ENCODE measurements at regions not wholly inside any gene's neighbourhood (a gene's known extent, or its start where the extent isn't known, plus 50 kb on each side); places are given as distances from the start of the nearest gene placed in this dataset.

DNA sequence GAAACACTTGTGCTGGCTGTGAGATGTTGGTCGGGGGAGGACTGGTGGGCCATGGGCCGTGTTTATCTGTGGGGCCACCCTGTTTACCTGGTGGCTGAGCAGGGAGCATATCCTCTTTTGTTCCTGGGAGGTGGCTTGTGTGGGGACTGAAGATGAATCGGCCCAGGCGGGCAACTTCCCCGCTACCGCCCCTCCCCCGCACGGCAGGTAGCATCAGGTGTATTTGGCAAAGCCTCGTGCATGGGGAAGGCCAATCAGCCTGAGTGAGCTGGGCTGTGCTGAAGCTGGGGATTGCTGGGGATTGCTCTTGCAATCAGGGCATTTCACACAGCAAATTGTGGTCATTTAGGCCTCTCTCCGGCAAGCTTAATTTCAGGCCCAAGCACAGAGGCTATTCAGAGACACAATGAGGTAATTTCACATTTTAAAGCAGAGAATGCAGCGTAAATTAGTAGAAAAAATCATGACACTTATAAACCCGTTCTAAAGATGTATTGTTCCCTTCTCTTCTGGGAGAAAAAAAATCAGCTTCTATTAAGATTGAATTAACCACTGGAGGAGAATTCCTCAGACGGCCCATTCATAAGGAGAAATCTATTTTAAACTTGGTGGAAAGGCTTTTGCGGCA, 197.7 kb upstream of the POU3F1 start:
- no peak for FAIRE-seq
- TF ChIP-seq, protein P1, sequence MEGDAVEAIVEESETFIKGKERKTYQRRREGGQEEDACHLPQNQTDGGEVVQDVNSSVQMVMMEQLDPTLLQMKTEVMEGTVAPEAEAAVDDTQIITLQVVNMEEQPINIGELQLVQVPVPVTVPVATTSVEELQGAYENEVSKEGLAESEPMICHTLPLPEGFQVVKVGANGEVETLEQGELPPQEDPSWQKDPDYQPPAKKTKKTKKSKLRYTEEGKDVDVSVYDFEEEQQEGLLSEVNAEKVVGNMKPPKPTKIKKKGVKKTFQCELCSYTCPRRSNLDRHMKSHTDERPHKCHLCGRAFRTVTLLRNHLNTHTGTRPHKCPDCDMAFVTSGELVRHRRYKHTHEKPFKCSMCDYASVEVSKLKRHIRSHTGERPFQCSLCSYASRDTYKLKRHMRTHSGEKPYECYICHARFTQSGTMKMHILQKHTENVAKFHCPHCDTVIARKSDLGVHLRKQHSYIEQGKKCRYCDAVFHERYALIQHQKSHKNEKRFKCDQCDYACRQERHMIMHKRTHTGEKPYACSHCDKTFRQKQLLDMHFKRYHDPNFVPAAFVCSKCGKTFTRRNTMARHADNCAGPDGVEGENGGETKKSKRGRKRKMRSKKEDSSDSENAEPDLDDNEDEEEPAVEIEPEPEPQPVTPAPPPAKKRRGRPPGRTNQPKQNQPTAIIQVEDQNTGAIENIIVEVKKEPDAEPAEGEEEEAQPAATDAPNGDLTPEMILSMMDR (IDR thresholded peaks at IDR 0.05; ENCODE audit: insufficient read depth, low read length, severe bottlenecking) = no peak

DNA sequence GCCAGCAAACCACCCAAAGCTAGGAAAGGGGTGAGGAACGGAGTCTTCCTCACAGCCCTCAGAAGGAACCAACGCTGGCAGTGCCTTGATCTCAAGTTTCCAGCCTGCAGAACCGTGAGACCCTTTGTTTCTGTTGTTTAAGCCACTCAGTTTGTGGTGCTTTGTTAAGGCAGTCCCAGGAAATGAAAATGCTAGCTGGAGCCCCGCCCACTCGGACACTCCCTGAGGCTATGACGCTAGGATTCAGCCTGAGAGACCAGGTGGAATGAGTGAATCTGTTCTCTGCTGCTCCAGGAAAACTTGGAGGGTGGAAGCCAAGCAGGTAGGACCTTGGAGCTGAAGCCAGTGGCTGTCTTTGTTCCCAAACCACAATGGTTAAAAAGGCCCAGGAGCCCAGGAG, 196.5 kb upstream of the POU3F1 start:
- no peak for FAIRE-seq
- Histone ChIP-seq H3K27me3 (ENCODE audit: control insufficient read depth, insufficient read depth, low read length) (no peaks in the 10 kb centered on the region), H3K36me3 (ENCODE audit: control insufficient read depth, insufficient read depth, low read length) (no peaks in the 10 kb centered on the region), H3K4me3 (ENCODE audit: low read depth, low read length) (no peak overlapping the region)
- TF ChIP-seq, protein P1 (IDR thresholded peaks at IDR 0.05; ENCODE audit: insufficient read depth, low read length, severe bottlenecking) = no peak
- DNase-seq (ENCODE audit: low read depth) = peak; percentile 29

More for the DNA sequence above, 197.7 kb upstream of the POU3F1 start:
- no peak for DNase-seq (ENCODE audit: low read depth)
- no peaks in the 10 kb centered on the region for H3K36me3 ChIP-seq (ENCODE audit: control insufficient read depth, insufficient read depth, low read length)
- H3K4me3 ChIP-seq (ENCODE audit: low read depth, low read length) = no peak overlapping the region
- H3K27me3 ChIP-seq (ENCODE audit: control insufficient read depth, insufficient read depth, low read length) = no peaks in the 10 kb centered on the region

DNA sequence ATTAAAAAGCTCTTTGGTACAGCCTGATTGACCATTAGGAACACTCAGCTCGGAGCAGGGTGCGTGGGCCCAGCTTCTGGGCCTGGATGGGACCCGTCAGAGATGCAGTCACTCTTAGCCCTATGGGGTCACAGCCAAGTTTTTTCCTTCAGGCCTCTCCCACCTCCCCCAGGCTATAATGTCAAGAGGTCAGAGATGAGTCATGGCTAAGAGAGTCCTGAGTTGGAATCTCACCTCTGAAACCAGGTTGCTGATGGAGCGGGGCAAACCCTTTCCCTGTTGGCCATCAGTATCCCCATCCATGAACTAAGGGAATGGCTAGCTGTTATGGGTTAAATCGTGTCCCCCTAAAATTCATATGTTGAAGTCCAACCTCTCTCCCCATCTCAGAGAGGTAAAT, 195.9 kb upstream of the POU3F1 start:
- H3K27me3 ChIP-seq (ENCODE audit: control insufficient read depth, insufficient read depth, low read length) = no peaks in the 10 kb centered on the region
- TF ChIP-seq, protein P1 (IDR thresholded peaks at IDR 0.05; ENCODE audit: insufficient read depth, low read length, severe bottlenecking) = no peak

DNA sequence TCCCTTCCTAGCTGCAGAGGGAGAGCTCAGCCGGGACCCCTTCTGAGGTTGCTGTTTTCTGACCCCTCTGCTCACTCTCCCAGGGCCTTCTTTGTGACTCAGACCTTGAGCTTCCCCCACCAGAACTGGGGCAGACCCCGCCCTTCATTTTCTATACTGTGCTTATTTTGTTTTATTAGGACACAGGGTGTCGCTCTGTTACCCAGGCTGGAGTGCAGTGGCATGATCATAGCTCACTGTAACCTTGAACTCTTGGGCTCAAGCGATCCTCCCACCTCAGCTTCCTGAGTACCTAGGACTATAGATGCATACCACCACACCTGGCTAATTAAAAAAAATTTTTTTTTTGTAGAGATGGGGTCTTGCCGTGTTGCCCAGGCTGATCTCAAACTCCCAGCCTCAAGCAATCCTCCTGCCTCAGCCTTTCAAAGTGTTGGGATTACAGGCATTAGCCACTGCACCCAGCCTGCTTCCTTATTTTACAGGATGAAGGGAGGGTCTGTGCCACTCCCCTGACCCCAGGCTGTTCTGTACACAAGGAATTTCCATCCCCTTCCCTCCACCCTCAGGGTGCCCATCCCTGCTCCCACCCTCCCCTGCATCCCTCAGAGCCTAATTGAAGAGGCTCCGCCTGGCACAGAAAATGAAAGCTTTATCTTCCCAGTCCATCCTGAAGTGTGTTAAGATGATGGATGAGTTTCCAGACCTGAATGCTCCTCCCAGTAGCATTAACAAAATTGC, 195.2 kb upstream of the POU3F1 start:
- no peak overlapping the region for H3K4me3 ChIP-seq (ENCODE audit: low read depth, low read length)
- H3K36me3 ChIP-seq (ENCODE audit: control insufficient read depth, insufficient read depth, low read length) = no peaks in the 10 kb centered on the region
- DNase-seq (ENCODE audit: low read depth) = no peak
- H3K27me3 ChIP-seq (ENCODE audit: control insufficient read depth, insufficient read depth, low read length) = no peaks in the 10 kb centered on the region
- no peak for FAIRE-seq
- TF ChIP-seq, protein P1 (IDR thresholded peaks at IDR 0.05; ENCODE audit: insufficient read depth, low read length, severe bottlenecking) = no peak

More for the DNA sequence above, 195.9 kb upstream of the POU3F1 start:
- Histone ChIP-seq H3K36me3 (ENCODE audit: control insufficient read depth, insufficient read depth, low read length) (no peaks in the 10 kb centered on the region), H3K4me3 (ENCODE audit: low read depth, low read length) (no peak overlapping the region)
- DNase-seq (ENCODE audit: low read depth) (no peak), FAIRE-seq (no peak)

DNA sequence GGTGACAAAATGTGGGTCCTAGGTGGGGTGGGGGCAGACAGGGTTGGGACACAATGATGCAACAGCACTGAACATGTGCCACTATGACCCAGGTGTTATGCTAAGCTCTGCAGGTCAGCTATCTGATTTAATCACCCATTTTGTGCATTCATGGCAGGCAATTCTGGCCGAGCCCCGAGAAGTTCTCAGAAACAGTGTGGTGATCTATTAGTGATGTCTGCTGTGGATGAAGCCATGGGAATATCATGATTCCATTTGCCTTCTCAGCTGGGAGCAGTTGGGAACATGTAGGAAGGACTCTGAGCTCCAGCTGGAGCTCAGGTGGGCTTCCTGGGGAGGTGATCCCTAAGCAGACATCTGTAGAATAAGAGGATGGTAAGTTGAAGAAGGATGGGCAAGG, 194.0 kb upstream of the POU3F1 start:
- TF ChIP-seq, protein P1 (IDR thresholded peaks at IDR 0.05; ENCODE audit: insufficient read depth, low read length, severe bottlenecking) = no peak
- Histone ChIP-seq H3K4me3 (ENCODE audit: low read depth, low read length) (no peak overlapping the region), H3K27me3 (ENCODE audit: control insufficient read depth, insufficient read depth, low read length) (no peaks in the 10 kb centered on the region), H3K36me3 (ENCODE audit: control insufficient read depth, insufficient read depth, low read length) (no peaks in the 10 kb centered on the region)
- peak; percentile 18 for FAIRE-seq
- DNase-seq (ENCODE audit: low read depth) = no peak
